ENCODE measurements at regions not wholly inside any gene's neighbourhood (a gene's known extent, or its start where the extent isn't known, plus 50 kb on each side); places are given as distances from the start of the nearest gene placed in this dataset.

- DNase-seq (ENCODE audit: low read depth, low spot score): no peak
- no peaks in the 10 kb centered on the region for H3K9me3 ChIP-seq (ENCODE audit: control insufficient read depth, insufficient read depth, low read length)
- no peak overlapping the region for H3K4me3 ChIP-seq (ENCODE audit: low read length)
- H3K27ac ChIP-seq (ENCODE audit: low read length): no peak overlapping the region
- H3K27me3 ChIP-seq (ENCODE audit: control insufficient read depth, insufficient read depth, low read length): no peaks in the 10 kb centered on the region
- H3K4me1 ChIP-seq (ENCODE audit: control insufficient read depth, insufficient read depth, low read length): peaks cover 4% of the 10 kb centered on the region; the same call in 1 of the 2 replicates
- no CpG with 5 or more reads among the region's 10 CpGs for WGBS (ENCODE audit: insufficient coverage, insufficient read length)
- H3K36me3 ChIP-seq (ENCODE audit: control insufficient read depth, insufficient read depth, low read length): no peaks in the 10 kb centered on the region
Measured at GRCh38 chr13:110809871-110810486, 96.5 kb downstream of the ING1 start.

- no peak overlapping the region for H3K4me3 ChIP-seq (ENCODE audit: low read length)
- H3K27ac ChIP-seq (ENCODE audit: low read length): no peak overlapping the region
- H3K9me3 ChIP-seq (ENCODE audit: control insufficient read depth, insufficient read depth, low read length): no peaks in the 10 kb centered on the region
- WGBS (ENCODE audit: insufficient coverage, insufficient read length): no CpG with 5 or more reads among the region's 16 CpGs
- H3K36me3 ChIP-seq (ENCODE audit: control insufficient read depth, insufficient read depth, low read length): no peaks in the 10 kb centered on the region
- peaks cover 4% of the 10 kb centered on the region; the same call in 1 of the 2 replicates for H3K4me1 ChIP-seq (ENCODE audit: control insufficient read depth, insufficient read depth, low read length)
- DNase-seq (ENCODE audit: low read depth, low spot score): no peak
- no peaks in the 10 kb centered on the region for H3K27me3 ChIP-seq (ENCODE audit: control insufficient read depth, insufficient read depth, low read length)
Measured at GRCh38 chr13:110811008-110811720, 97.7 kb downstream of the ING1 start.

DNA sequence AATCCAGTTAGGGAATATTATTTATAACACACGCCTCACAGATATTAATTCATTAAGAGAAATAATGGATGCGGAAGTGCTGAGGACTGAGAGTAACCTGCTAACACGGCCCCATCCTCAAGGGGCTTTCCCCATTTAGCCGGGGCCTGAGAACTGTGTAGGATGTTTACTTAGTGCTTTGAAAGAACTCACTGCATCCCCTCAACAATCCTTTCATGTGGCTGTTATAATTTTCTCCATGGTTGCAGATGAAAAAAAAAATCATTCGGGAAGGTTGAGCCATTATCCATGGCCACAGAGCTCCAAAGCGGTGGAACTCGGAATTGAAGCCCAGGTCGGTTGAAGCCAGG, 98.2 kb downstream of the ING1 start:
- Histone ChIP-seq H3K4me1 (ENCODE audit: control insufficient read depth, insufficient read depth, low read length) (peaks cover 4% of the 10 kb centered on the region; the same call in 1 of the 2 replicates), H3K9me3 (ENCODE audit: control insufficient read depth, insufficient read depth, low read length) (no peaks in the 10 kb centered on the region), H3K4me3 (ENCODE audit: low read length) (no peak overlapping the region), H3K27ac (ENCODE audit: low read length) (no peak overlapping the region), H3K27me3 (ENCODE audit: control insufficient read depth, insufficient read depth, low read length) (no peaks in the 10 kb centered on the region), H3K36me3 (ENCODE audit: control insufficient read depth, insufficient read depth, low read length) (no peaks in the 10 kb centered on the region)
- no peak for DNase-seq (ENCODE audit: low read depth, low spot score)
- WGBS (ENCODE audit: insufficient coverage, insufficient read length): no CpG with 5 or more reads among the region's 8 CpGs

GRCh38 chr13:110812121-110812868, 98.8 kb downstream of the ING1 start:
- WGBS (ENCODE audit: insufficient coverage, insufficient read length): no CpG with 5 or more reads among the region's 48 CpGs
- no peak for DNase-seq (ENCODE audit: low read depth, low spot score)
- no peaks in the 10 kb centered on the region for H3K9me3 ChIP-seq (ENCODE audit: control insufficient read depth, insufficient read depth, low read length)
- no peak overlapping the region; the same call in 1 of the 2 replicates for H3K4me3 ChIP-seq (ENCODE audit: low read length)
- no peak overlapping the region for H3K27ac ChIP-seq (ENCODE audit: low read length)
- H3K36me3 ChIP-seq (ENCODE audit: control insufficient read depth, insufficient read depth, low read length): no peaks in the 10 kb centered on the region
- H3K27me3 ChIP-seq (ENCODE audit: control insufficient read depth, insufficient read depth, low read length): no peaks in the 10 kb centered on the region
- peaks cover 4% of the 10 kb centered on the region; the same call in 1 of the 2 replicates for H3K4me1 ChIP-seq (ENCODE audit: control insufficient read depth, insufficient read depth, low read length)

DNA sequence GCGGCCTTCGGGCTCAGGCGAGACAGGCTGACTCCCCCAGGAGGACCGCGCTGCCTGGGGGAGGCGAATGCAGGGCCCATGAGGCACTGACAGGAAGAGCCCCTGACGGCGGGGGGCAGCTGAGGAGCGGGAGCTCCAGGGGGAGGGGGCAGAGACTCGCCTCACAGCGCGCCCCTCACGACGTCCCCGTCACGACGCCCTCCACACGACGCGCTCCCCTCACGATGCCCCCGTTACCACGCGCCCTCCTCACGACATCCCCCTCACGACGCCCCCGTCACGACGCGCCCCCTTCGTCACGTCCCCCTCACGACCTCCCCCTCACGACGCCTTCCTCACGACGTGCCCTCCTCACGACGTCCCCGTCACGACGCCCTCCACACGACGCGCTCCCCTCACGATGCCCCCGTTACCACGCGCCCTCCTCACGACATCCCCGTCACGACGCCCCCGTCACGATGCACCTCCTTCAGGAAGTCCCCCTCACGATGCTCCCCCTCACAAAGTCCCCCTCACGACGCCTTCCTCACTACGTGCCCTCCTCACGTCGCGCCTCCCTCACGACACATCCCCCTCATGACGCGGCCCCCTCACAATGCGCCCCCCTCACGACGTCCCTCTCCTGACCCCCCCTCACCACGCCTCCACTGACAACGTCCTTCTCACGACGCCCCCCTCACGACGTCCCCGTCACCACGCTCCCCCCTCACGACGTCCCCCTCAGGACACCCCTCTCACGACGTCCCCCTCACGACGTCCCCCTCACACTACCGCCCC, 99.6 kb downstream of the ING1 start:
- no peak overlapping the region for H3K27ac ChIP-seq (ENCODE audit: low read length)
- 100% methylated on average over 23 of the region's 84 CpGs for WGBS (ENCODE audit: insufficient coverage, insufficient read length)
- no peaks in the 10 kb centered on the region for H3K36me3 ChIP-seq (ENCODE audit: control insufficient read depth, insufficient read depth, low read length)
- DNase-seq (ENCODE audit: low read depth, low spot score): no peak
- no peak overlapping the region for H3K4me3 ChIP-seq (ENCODE audit: low read length)
- H3K9me3 ChIP-seq (ENCODE audit: control insufficient read depth, insufficient read depth, low read length): no peaks in the 10 kb centered on the region
- peaks cover 4% of the 10 kb centered on the region; the same call in 1 of the 2 replicates for H3K4me1 ChIP-seq (ENCODE audit: control insufficient read depth, insufficient read depth, low read length)
- H3K27me3 ChIP-seq (ENCODE audit: control insufficient read depth, insufficient read depth, low read length): no peaks in the 10 kb centered on the region

GRCh38 chr13:110813646-110814624, 100.4 kb downstream of the ING1 start:
- H3K27me3 ChIP-seq (ENCODE audit: control insufficient read depth, insufficient read depth, low read length): no peaks in the 10 kb centered on the region
- no CpG with 5 or more reads among the region's 39 CpGs for WGBS (ENCODE audit: insufficient coverage, insufficient read length)
- H3K36me3 ChIP-seq (ENCODE audit: control insufficient read depth, insufficient read depth, low read length): no peaks in the 10 kb centered on the region
- H3K9me3 ChIP-seq (ENCODE audit: control insufficient read depth, insufficient read depth, low read length): no peaks in the 10 kb centered on the region
- no peak overlapping the region for H3K4me3 ChIP-seq (ENCODE audit: low read length)
- H3K27ac ChIP-seq (ENCODE audit: low read length): no peak overlapping the region
- H3K4me1 ChIP-seq (ENCODE audit: control insufficient read depth, insufficient read depth, low read length): peaks cover 4% of the 10 kb centered on the region; the same call in 1 of the 2 replicates
- no peak for DNase-seq (ENCODE audit: low read depth, low spot score)

- no peak overlapping the region for H3K27ac ChIP-seq (ENCODE audit: low read length)
- no peaks in the 10 kb centered on the region for H3K27me3 ChIP-seq (ENCODE audit: control insufficient read depth, insufficient read depth, low read length)
- H3K4me3 ChIP-seq (ENCODE audit: low read length): no peak overlapping the region
- H3K36me3 ChIP-seq (ENCODE audit: control insufficient read depth, insufficient read depth, low read length): no peaks in the 10 kb centered on the region
- no peaks in the 10 kb centered on the region for H3K9me3 ChIP-seq (ENCODE audit: control insufficient read depth, insufficient read depth, low read length)
- peaks cover 6% of the 10 kb centered on the region; the same call in 1 of the 2 replicates for H3K4me1 ChIP-seq (ENCODE audit: control insufficient read depth, insufficient read depth, low read length)
- no CpG with 5 or more reads among the region's 13 CpGs for WGBS (ENCODE audit: insufficient coverage, insufficient read length)
- no peak for DNase-seq (ENCODE audit: low read depth, low spot score)
Measured at GRCh38 chr13:110815471-110816204, 99.2 kb downstream of the ANKRD10 start.

DNA sequence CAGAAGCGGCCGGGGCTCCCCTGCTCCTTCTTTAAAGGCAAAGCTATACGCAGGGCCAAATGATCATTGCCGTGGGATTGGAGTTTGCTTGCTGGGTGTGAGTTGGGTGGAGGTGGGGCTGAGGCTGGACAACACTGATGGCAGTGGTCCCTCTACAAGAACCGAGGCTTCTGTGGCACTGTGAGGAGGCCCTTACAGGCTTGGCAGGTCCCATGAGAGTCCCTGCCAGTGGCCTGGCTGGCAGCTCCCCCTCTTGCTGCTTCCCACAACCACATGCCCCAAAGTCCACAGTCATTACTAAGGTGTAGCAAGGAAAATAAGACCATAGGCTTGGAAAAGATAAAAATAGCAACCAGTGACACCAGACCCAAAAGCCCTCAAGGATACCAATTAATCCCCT, 98.4 kb downstream of the ANKRD10 start:
- H3K36me3 ChIP-seq (ENCODE audit: control insufficient read depth, insufficient read depth, low read length): no peaks in the 10 kb centered on the region
- H3K4me1 ChIP-seq (ENCODE audit: control insufficient read depth, insufficient read depth, low read length): peaks cover 4% of the 10 kb centered on the region; the same call in 1 of the 2 replicates
- H3K9me3 ChIP-seq (ENCODE audit: control insufficient read depth, insufficient read depth, low read length): no peaks in the 10 kb centered on the region
- H3K27ac ChIP-seq (ENCODE audit: low read length): no peak overlapping the region
- H3K27me3 ChIP-seq (ENCODE audit: control insufficient read depth, insufficient read depth, low read length): no peaks in the 10 kb centered on the region
- H3K4me3 ChIP-seq (ENCODE audit: low read length): no peak overlapping the region
- no peak for DNase-seq (ENCODE audit: low read depth, low spot score)
- no CpG with 5 or more reads among the region's 5 CpGs for WGBS (ENCODE audit: insufficient coverage, insufficient read length)

DNA sequence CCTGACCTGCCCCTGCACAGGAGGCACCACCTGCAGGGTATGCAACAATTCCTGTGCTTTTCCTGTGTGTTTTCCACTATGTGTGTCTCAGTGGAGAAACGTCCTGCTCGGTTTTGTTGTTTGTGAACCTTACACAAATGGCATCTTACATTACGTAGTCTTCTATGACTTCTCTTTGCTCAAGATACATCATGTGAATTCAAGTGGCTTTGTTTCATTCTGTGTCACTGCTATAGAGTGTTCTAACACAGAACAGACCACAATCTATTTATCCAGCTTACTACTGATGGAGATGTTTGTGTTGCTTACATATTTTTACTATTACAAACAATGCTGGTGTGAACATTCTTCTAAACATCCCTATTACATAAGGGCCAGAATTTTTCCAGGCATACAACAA, 97.7 kb downstream of the ANKRD10 start:
- Histone ChIP-seq H3K4me3 (ENCODE audit: low read length) (no peak overlapping the region), H3K9me3 (ENCODE audit: control insufficient read depth, insufficient read depth, low read length) (no peaks in the 10 kb centered on the region), H3K36me3 (ENCODE audit: control insufficient read depth, insufficient read depth, low read length) (no peaks in the 10 kb centered on the region), H3K27me3 (ENCODE audit: control insufficient read depth, insufficient read depth, low read length) (no peaks in the 10 kb centered on the region), H3K4me1 (ENCODE audit: control insufficient read depth, insufficient read depth, low read length) (peaks cover 2% of the 10 kb centered on the region; the same call in 1 of the 2 replicates), H3K27ac (ENCODE audit: low read length) (no peak overlapping the region)
- WGBS (ENCODE audit: insufficient coverage, insufficient read length): no CpG with 5 or more reads among the region's 3 CpGs
- DNase-seq (ENCODE audit: low read depth, low spot score): no peak

Data from iPS DF 6.9 (cell line).